HepG2 (cell line): ENCODE measurements at regions not wholly inside any gene's neighbourhood (a gene's known extent, or its start where the extent isn't known, plus 50 kb on each side); places are given as distances from the start of the nearest gene placed in this dataset.

Experiments
- ELF3 ChIP-seq: IDR thresholded peaks from 2 replicates; pipeline ENCODE4 v1.6.1; 2016; ENCODE audit warnings: missing genetic modification reagents, missing compliant biosample characterization
- KDM6A ChIP-seq: IDR thresholded peaks from 2 replicates; pipeline ENCODE4 v1.6.1; 2016; ENCODE audit warnings: low read depth
- MAZ ChIP-seq, 2 experiments: sonication (generic) in 1 of 2; formaldehyde crosslinking in 1 of 2; IDR thresholded peaks; 2 replicates each; pipeline versions ENCODE4 v1.5.0 to v1.6.1; 2012 to 2020; ENCODE audit warnings: low read depth in 2 of 2, mild to moderate bottlenecking in 2 of 2, borderline replicate concordance in 1 of 2, improper control_type of control experiment in 1 of 2, low read length in 1 of 2, missing genetic modification reagents in 1 of 2, moderate library complexity in 1 of 2
- ZNF724P ChIP-seq: sonication (generic); formaldehyde crosslinking; IDR thresholded peaks from 2 replicates; pipeline ENCODE4 v1.8.0; 2022; ENCODE audit warnings: missing genetic modification reagents, borderline replicate concordance
- ZNF839 ChIP-seq: sonication (generic); formaldehyde crosslinking; IDR thresholded peaks from 2 replicates; pipeline ENCODE4 v1.4.0; 2020; ENCODE audit warnings: missing genetic modification reagents, mild to moderate bottlenecking, borderline replicate concordance
- TF ChIP-seq, protein P1 (sequence below), 2 experiments: sonication (generic) in 1 of 2; formaldehyde crosslinking in 1 of 2; IDR thresholded peaks; 2 replicates each; pipeline versions ENCODE4 v1.6.1 to v1.9.0; 2014 to 2022; ENCODE audit warnings: antibody characterized with exemption in 1 of 2, borderline replicate concordance in 1 of 2, inconsistent platforms in 1 of 2, low read depth in 1 of 2, missing genetic modification reagents in 1 of 2
- TF ChIP-seq, protein P2 (sequence below): sonication (generic); formaldehyde crosslinking; IDR thresholded peaks from 2 replicates; pipeline ENCODE4 v1.8.1; 2023; ENCODE audit warnings: mild to moderate bottlenecking, missing genetic modification reagents
- TF ChIP-seq, protein P3 (sequence below): sonication (generic); formaldehyde crosslinking; IDR thresholded peaks from 2 replicates; pipeline ENCODE4 v1.4.0; 2020; ENCODE audit warnings: mild to moderate bottlenecking, missing genetic modification reagents

GRCh38 chr20:52016022-52016421 is 175.6 kb downstream of the ZFP64 start (continued):
- TF ChIP-seq, protein P1, sequence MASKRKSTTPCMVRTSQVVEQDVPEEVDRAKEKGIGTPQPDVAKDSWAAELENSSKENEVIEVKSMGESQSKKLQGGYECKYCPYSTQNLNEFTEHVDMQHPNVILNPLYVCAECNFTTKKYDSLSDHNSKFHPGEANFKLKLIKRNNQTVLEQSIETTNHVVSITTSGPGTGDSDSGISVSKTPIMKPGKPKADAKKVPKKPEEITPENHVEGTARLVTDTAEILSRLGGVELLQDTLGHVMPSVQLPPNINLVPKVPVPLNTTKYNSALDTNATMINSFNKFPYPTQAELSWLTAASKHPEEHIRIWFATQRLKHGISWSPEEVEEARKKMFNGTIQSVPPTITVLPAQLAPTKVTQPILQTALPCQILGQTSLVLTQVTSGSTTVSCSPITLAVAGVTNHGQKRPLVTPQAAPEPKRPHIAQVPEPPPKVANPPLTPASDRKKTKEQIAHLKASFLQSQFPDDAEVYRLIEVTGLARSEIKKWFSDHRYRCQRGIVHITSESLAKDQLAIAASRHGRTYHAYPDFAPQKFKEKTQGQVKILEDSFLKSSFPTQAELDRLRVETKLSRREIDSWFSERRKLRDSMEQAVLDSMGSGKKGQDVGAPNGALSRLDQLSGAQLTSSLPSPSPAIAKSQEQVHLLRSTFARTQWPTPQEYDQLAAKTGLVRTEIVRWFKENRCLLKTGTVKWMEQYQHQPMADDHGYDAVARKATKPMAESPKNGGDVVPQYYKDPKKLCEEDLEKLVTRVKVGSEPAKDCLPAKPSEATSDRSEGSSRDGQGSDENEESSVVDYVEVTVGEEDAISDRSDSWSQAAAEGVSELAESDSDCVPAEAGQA (IDR thresholded peaks at IDR 0.05; ENCODE audit: low read depth), result no peak
- TF ChIP-seq, protein P1 (CRISPR knock-in tag; IDR thresholded peaks at IDR 0.05; ENCODE audit: borderline replicate concordance), result no peak
- TF ChIP-seq ZNF839 (CRISPR knock-in tag) (0 out of 2 replicates have a peak, but pooled peaks have one; percentile 1), ELF3 (0 out of 2 replicates have a peak, but pooled peaks have one; percentile 26), MAZ (IDR thresholded peaks at IDR 0.05; ENCODE audit: borderline replicate concordance, low read depth, low read length) (no peak), MAZ (CRISPR knock-in tag; IDR thresholded peaks at IDR 0.05; ENCODE audit: low read depth) (no peak), KDM6A (no peak), ZNF724P (CRISPR knock-in tag) (0 out of 2 replicates have a peak, but pooled peaks have one; percentile 40)
- TF ChIP-seq, protein P2, sequence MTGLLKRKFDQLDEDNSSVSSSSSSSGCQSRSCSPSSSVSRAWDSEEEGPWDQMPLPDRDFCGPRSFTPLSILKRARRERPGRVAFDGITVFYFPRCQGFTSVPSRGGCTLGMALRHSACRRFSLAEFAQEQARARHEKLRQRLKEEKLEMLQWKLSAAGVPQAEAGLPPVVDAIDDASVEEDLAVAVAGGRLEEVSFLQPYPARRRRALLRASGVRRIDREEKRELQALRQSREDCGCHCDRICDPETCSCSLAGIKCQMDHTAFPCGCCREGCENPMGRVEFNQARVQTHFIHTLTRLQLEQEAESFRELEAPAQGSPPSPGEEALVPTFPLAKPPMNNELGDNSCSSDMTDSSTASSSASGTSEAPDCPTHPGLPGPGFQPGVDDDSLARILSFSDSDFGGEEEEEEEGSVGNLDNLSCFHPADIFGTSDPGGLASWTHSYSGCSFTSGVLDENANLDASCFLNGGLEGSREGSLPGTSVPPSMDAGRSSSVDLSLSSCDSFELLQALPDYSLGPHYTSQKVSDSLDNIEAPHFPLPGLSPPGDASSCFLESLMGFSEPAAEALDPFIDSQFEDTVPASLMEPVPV, result 0 out of 2 replicates have a peak, but pooled peaks have one; percentile 10
- TF ChIP-seq, protein P3, sequence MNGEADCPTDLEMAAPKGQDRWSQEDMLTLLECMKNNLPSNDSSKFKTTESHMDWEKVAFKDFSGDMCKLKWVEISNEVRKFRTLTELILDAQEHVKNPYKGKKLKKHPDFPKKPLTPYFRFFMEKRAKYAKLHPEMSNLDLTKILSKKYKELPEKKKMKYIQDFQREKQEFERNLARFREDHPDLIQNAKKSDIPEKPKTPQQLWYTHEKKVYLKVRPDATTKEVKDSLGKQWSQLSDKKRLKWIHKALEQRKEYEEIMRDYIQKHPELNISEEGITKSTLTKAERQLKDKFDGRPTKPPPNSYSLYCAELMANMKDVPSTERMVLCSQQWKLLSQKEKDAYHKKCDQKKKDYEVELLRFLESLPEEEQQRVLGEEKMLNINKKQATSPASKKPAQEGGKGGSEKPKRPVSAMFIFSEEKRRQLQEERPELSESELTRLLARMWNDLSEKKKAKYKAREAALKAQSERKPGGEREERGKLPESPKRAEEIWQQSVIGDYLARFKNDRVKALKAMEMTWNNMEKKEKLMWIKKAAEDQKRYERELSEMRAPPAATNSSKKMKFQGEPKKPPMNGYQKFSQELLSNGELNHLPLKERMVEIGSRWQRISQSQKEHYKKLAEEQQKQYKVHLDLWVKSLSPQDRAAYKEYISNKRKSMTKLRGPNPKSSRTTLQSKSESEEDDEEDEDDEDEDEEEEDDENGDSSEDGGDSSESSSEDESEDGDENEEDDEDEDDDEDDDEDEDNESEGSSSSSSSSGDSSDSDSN, result no peak
